ENCODE measurements at regions not wholly inside any gene's neighbourhood (a gene's known extent, or its start where the extent isn't known, plus 50 kb on each side); places are given as distances from the start of the nearest gene placed in this dataset.

GRCh38 chr2:131417886-131418285 is 53.9 kb upstream of the RAB6D start:
- TF ChIP-seq CREM (CRISPR knock-in tag; IDR thresholded peaks at IDR 0.05) = no peak
- no peak for TF ChIP-seq ZNF138 (CRISPR knock-in tag; conservative IDR thresholded peaks at IDR 0.05)
